ENCODE measurements at regions not wholly inside any gene's neighbourhood (a gene's known extent, or its start where the extent isn't known, plus 50 kb on each side); places are given as distances from the start of the nearest gene placed in this dataset.

GRCh38 chr1:81430236-81430938, 370.3 kb upstream of the ADGRL2 start:
- no peak for DNase-seq

- DNase-seq = no peak
These were observed 371.7 kb upstream of the ADGRL2 start for GRCh38 chr1:81428998-81429397.

DNA sequence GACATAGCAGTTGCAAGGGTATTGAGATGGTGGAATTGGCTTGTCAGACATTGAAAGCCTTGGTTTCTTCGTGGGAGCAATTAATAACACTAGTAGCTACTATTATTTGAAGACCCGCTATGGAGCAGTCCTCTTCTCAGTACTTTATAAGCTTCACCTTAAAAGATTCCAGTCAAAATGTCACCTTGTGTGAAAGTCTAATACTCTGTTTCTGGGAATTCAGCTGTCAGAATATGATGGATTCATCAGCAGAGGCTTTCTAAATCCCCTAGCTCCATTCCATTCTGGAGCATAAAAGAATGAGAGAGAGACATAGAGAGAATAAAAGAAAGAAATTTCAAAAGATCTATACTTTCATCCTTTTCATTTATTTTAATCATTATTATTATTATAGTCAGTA, 375.9 kb upstream of the ADGRL2 start:
- DNase-seq = no peak

DNA sequence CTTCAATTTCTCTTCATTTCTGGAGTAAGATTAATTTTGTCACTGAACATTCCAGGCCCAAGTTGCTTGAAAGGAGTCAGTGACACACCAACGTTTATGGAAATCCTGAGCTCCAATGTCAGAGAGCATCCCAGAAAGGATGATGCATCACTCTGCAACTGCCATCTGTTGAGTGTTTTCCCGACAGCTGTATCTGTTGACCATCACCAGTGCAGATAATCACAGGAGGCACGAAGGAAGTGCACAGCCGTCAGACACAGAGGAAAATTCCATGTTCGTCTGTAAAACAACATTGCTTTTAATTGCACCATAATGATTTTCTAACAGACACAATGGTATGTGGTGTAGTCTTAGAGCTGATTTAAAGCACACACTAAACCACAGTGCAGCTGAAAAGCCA, 376.7 kb upstream of the ADGRL2 start:
- no peak for DNase-seq

GRCh38 chr1:81420760-81421159, 380.0 kb upstream of the ADGRL2 start:
- no peak for DNase-seq

DNA sequence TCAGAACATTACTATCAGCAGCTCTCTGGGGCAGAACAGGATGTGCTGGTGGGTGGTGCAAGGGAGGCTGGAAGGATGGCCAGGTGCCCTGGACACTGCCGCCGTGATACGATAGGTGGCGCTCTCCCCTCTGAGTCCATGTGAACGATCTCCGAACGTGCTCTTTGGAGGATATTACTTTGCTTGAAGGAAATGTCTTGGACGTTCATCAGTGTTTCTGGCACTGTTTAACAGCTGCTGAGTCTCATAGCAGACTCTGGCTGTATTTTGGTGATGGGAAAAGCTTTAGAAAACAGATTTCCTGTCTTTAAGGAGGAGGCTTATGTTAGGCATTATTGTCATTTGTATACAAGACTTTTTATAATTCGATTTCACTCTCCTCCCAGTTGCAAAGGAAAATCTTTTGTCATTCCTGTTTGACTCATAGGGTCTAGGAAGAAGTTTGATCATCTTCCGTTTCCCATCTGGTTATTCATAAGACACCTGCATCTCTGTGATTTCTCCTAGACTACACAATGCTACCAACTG, 386.2 kb upstream of the ADGRL2 start:
- no peak for DNase-seq

- no peak for DNase-seq
These were observed 387.8 kb upstream of the ADGRL2 start for GRCh38 chr1:81412954-81413353.

- no peak for DNase-seq
These were observed 389.8 kb upstream of the ADGRL2 start for GRCh38 chr1:81410941-81411340.

- DNase-seq = no peak
These were observed 390.4 kb upstream of the ADGRL2 start for GRCh38 chr1:81410351-81410750.

- no peak for DNase-seq
These were observed 390.9 kb upstream of the ADGRL2 start for GRCh38 chr1:81409780-81410274.

DNA sequence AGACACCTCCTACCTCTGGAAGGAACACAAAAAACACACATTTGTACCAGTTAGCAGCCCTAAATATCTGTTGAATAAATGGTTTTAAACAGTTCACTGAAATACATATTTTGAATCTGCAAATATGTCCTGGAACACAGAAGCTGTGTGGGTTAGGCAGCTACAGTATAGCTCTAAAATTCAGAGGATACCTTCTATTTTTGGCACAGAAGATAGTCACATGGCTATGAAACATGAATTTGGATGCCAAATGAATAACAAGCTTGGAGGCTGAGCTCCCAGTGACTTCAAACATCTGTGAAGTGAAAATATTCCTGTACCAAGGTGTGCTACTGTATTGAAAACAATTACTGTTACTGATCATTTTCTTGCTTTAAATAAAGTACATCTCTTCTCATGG, 391.5 kb upstream of the ADGRL2 start:
- no peak for DNase-seq

GRCh38 chr1:81408419-81408818, 392.3 kb upstream of the ADGRL2 start:
- no peak for DNase-seq

GRCh38 chr1:81407000-81407821, 393.5 kb upstream of the ADGRL2 start:
- no peak for DNase-seq

DNA sequence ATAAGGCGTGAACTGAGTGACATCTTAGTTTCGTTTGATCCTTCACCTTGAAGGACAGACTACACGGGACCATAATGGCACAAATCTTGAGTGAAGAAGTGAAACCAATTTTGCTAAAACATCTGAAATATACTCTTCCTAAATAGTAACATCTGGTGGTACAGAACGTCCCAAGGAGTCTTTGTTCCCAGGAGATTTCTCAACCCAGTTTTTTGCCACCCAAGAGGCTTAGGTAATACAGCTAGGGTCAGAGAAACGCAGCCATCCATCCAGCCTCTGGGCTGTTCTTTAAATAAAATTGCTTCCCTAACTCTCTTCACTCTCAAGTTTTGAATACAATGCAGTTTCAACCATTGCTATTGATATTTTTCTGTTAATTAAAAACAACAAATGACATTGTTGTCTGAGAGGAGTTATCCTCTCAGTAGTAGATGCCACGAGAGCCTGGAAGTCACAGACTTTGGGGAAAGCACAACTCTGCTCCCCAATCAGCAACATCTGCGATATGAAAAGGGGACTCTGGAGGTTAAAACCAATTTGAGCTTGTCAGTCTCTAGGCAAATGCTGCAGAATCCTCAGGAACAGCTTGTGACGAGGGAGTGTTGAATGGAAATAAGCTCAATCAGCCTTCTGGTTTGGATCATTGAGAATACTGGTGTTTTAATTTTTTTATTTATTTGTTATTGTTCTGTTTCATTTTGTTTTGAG, 394.3 kb upstream of the ADGRL2 start:
- DNase-seq = no peak

DNA sequence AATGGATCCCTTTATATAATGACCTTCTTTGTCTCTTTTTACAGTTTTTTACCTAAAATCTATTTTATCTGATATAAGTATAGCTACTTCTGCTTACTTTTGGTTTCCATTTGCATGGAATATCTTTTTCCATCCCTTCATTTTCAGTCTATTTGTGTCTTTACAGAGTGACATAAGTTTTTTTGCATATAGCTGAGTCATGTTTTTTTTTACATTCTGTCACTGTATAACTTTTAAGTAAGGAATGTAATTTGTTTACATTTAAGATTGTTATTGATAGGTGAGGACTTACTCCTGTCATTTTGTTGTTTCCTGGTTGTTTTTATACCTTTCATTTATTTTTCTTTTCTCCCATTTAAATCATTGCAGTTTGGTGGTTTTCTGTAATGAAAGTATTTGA, 402.7 kb upstream of the ADGRL2 start:
- DNase-seq = no peak

DNA sequence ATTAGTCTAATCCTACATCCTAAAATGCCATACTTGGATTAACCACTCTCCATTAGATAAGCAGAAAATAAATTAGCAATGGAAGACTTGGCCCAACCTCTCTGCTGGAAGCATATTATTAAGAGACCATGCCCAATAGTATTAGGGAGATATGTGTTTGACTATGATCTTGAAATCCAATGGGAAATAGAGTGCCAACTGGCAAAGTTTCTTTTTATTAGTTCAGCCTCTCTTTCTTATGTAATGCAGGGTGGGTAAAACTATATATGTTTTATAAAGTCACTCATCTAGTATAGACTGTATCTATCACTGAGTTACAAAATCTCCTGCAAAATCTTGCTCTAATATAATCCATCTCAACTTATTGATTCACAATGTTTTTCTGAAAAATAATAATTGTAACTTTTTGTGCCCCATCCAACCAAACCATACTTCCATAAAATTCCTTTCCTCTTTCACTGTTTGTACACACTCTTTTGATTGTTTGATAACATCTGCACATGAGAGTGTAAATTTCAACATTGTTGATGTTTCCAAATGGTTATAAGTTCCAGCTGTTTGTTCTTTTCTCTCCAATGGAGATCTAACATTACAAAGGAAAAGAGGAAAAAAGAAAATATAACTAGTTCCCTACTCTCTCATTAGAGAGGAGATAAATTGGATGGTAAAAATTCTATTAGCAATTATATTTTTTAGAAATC, 408.1 kb upstream of the ADGRL2 start:
- DNase-seq = no peak

DNA sequence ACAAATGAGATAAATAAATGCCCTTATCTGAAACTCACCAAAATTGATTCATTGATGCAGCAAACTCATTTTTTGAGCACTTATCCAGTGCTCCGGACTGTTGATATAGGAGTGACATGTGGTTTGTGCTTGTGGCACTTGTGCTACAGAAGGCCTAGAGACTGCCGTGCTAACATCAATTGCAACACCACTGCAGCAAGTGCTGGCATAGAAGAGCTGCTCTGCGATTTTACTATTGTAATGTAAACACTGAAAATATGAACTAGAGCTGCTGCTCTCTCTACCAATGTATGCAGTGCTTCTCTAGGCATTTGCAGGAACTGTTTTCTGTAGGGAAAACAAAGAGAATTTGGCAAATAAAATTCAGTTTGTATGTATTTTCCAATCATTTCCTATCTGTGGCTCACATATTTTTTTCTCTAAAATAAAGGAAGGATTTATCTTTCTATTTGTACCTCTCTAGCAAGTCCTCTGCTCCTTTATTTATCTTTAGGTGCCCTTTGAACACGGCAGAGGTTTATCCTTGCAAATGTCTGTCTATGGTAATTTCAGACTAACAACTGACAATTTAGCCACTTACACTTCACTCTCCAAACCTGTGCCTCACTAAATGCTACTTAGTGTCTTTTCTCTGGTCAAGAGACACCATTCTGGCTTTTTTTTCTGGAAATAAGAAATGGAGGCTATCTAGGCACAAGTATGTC, 409.5 kb upstream of the ADGRL2 start:
- no peak for DNase-seq

- DNase-seq = no peak
These were observed 412.3 kb upstream of the ADGRL2 start for GRCh38 chr1:81388435-81388834.

GRCh38 chr1:81387446-81387845, 413.3 kb upstream of the ADGRL2 start:
- no peak for DNase-seq

DNA sequence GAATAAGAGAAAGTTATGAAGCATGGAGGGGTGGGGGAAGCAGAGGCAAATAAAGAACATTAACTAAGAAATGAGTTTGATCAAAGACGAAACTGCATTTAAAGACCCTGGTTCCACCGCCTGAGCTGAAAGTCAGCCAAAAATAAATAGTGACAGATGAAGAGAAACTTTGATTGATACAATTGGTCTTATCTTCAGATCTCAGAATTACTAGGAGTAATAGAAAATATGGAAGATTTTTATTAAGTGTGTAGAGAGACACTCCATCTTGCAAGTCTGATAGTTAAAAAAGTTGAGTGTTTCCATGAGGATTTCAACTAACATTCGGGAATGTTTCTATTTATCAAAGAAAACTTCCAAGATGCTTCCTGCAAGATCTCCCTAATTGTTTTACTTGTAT, 418.2 kb upstream of the ADGRL2 start:
- DNase-seq = no peak

DNA sequence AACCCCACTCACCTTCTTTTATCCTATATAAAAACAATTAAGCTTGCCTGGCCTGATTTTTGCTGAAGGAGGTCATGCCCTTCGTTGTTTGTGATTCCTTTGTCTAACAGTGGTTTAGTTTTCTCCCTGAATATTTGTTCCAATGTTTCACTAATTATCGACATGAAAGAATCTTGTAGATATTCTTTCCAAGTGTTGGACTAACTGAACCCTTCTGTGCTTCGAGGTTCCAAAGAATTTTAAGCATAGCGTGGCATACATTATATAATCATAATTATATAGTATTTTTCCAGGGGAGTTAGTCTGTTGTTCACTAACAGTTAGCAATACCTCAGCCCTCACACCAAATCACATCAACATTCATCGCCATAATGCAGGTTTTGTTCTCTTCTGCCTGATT, 418.9 kb upstream of the ADGRL2 start:
- no peak for DNase-seq

GRCh38 chr1:81380436-81380835, 420.3 kb upstream of the ADGRL2 start:
- DNase-seq = no peak

Measured in NCI-H1436 (cell line).